ENCODE measurements at regions not wholly inside any gene's neighbourhood (a gene's known extent, or its start where the extent isn't known, plus 50 kb on each side); places are given as distances from the start of the nearest gene placed in this dataset.

- no peaks in the 10 kb centered on the region for H3K4me1 ChIP-seq (ENCODE audit: insufficient read depth, low read length)
- no peak overlapping the region for H2BK20ac ChIP-seq (ENCODE audit: low read depth, low read length, poor library complexity, severe bottlenecking)
- H3K27me3 ChIP-seq (ENCODE audit: insufficient read depth, low read length) = no peaks in the 10 kb centered on the region
- DNase-seq = no peak
- H3K79me2 ChIP-seq (ENCODE audit: insufficient read depth, low read length) = no peaks in the 10 kb centered on the region
- H3K23me2 ChIP-seq (ENCODE audit: insufficient read length, low read depth, low read length, poor library complexity, severe bottlenecking) = no peaks in the 10 kb centered on the region
- no peak overlapping the region for H3K4me3 Mint-ChIP-seq
- no peaks in the 10 kb centered on the region for H3K27me3 Mint-ChIP-seq (ENCODE audit: low read depth)
- H3K56ac ChIP-seq (ENCODE audit: insufficient read length, low read depth, low read length) = no peak overlapping the region
- H3K4me1 Mint-ChIP-seq = peaks cover 0 to 6% of the 10 kb centered on the region in 2 experiments; a peak in 2 of 4 replicates
- H3K18ac ChIP-seq (ENCODE audit: insufficient read length, low read depth, low read length) = no peak overlapping the region
- no peak overlapping the region for H4K8ac ChIP-seq (replicated peaks; ENCODE audit: insufficient read length, low read depth, low read length)
- H2BK120ac ChIP-seq (ENCODE audit: low read depth, low read length, poor library complexity, severe bottlenecking) = no peak overlapping the region
- no peak overlapping the region for H3T11ph ChIP-seq (ENCODE audit: low read length)
- H2BK12ac ChIP-seq (ENCODE audit: insufficient read length, low read depth, low read length) = no peak overlapping the region
- no peaks in the 10 kb centered on the region for H3K79me1 ChIP-seq (ENCODE audit: insufficient read depth, low read depth, low read length, poor library complexity, severe bottlenecking)
- no peak overlapping the region for H3K4ac ChIP-seq (ENCODE audit: low read depth, low read length)
- H3K4me2 ChIP-seq (ENCODE audit: insufficient read depth, insufficient read length, low read length) = no peak overlapping the region
- no peaks in the 10 kb centered on the region for H4K20me1 ChIP-seq (ENCODE audit: control insufficient read depth, insufficient read depth, insufficient read length)
- H3K23ac ChIP-seq (ENCODE audit: insufficient read length, low read depth, low read length) = no peak overlapping the region
- H2BK15ac ChIP-seq (ENCODE audit: low read depth, low read length) = no peak overlapping the region
- no peak overlapping the region for H2AK5ac ChIP-seq (ENCODE audit: insufficient read length, low read length)
- no peak overlapping the region for H4K5ac ChIP-seq (ENCODE audit: insufficient read length, low read depth, low read length)
- H3K27ac Mint-ChIP-seq = no peak overlapping the region
- H3K9me3 Mint-ChIP-seq = peaks cover 7 to 10% of the 10 kb centered on the region in 2 experiments; a peak in 4 of 5 replicates
- H2AFZ ChIP-seq (ENCODE audit: low read length) = no peak overlapping the region
- WGBS (ENCODE audit: extremely low coverage, insufficient read length, low lambda C conversion rate) = no CpG with 5 or more reads among the region's 1 CpG
- no peaks in the 10 kb centered on the region for H3K9me3 ChIP-seq (ENCODE audit: control insufficient read depth, low read depth, low read length)
- H4K91ac ChIP-seq (ENCODE audit: insufficient read length, low read depth, low read length) = no peak overlapping the region
- H2BK5ac ChIP-seq (ENCODE audit: insufficient read length, low read length) = no peak overlapping the region
- H3K9ac ChIP-seq (ENCODE audit: extremely low read depth, insufficient read length, low read length) = no peak overlapping the region
- H3K36me3 Mint-ChIP-seq (ENCODE audit: insufficient read depth in 1 of 3, low read depth in 3 of 3) = peaks cover 0 to 10% (median 2%) of the 10 kb centered on the region in 3 experiments; a peak in 4 of 7 replicates
- no peak overlapping the region for H3K27ac ChIP-seq (ENCODE audit: insufficient read length, low read depth, low read length)
- H3K14ac ChIP-seq (ENCODE audit: insufficient read depth, low read length) = no peak overlapping the region
- no peak for TF ChIP-seq CTCF (conservative IDR thresholded peaks at IDR 0.05)
These were observed 328.8 kb upstream of the PIK3R1 start for GRCh38 chr5:67886761-67887160.
